GM21576 (cell line): ENCODE measurements at regions not wholly inside any gene's neighbourhood (a gene's known extent, or its start where the extent isn't known, plus 50 kb on each side); places are given as distances from the start of the nearest gene placed in this dataset.

Experiments used
- ATAC-seq: cut with Tn5 transposase; IDR thresholded peaks from one replicate; pipeline ENCODE4 v1.9.1; 2021; ENCODE audit warnings: mild to moderate bottlenecking, moderate library complexity; ENCODE audit not compliant: unreplicated experiment

GRCh38 chr1:30310966-30311742, 412.2 kb downstream of the MATN1 start:
- no peak for ATAC-seq

GRCh38 chr1:30307182-30307581, 416.2 kb downstream of the MATN1 start:
- ATAC-seq = no peak

GRCh38 chr1:30305519-30305918, 417.9 kb downstream of the MATN1 start:
- no peak for ATAC-seq

DNA sequence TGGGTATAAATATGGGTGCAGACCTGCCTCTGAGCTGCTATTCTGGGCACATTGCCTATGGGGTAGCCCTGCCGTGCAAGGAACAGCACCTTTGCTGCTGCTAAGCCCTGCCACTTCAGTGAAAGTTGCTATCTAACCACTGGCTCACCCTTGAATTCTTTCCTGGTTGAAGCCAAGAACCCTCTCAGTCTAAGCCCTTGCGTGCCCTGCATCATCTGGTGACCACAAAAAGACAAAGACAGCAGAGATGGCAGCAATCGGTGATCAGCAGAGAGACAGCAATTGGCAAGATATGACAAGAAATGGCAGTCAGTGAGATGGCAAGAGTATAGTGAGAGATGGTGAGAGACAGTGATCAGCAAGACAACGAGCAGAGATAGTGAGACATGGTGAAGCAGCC, 418.3 kb downstream of the MATN1 start:
- ATAC-seq = no peak

- no peak for ATAC-seq
These were observed 419.3 kb downstream of the MATN1 start for GRCh38 chr1:30304080-30304479.

DNA sequence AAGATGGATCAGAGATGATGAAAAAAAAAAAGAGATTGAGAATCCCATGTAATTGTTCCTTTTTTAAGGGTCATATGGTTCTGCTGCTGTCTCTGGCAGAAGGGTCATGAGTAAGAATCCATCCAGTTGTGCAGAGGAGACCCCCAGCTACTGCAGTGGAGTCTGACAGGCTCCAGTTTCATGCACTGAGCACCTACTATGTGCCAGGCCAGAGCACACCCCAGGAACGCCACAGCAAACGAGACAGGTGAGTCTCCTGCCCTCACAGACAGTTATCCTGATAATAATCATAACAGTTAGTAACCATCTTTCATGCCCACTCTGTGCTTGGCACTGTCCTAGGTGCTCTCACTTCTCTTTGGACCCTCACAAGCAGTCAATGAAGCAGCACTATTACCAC, 420.0 kb downstream of the MATN1 start:
- no peak for ATAC-seq

GRCh38 chr1:30302858-30303257, 420.5 kb downstream of the MATN1 start:
- no peak for ATAC-seq

GRCh38 chr1:30300669-30301068, 422.7 kb downstream of the MATN1 start:
- no peak for ATAC-seq

GRCh38 chr1:30299393-30299792, 424.0 kb downstream of the MATN1 start:
- ATAC-seq = no peak

- ATAC-seq = no peak
These were observed 427.7 kb downstream of the MATN1 start for GRCh38 chr1:30295674-30296073.

DNA sequence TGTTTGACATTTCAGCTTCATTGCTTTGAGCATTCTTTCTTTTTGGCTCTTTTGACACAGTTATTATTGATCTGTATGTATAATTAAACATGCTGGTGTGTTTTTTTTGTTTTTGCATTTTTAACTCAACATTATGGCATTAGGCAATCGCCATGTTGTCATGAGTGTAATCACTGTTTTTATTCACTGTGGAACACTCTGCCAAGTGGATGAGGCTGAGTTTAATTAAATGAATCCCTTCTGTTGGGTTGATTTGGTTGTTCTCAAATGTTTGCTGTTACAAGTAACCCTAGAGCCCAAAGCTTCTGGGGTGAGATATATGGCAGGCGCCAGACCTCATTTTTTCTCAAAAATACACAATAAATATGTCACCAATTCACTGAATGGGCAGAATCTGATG, 428.1 kb downstream of the MATN1 start:
- no peak for ATAC-seq

DNA sequence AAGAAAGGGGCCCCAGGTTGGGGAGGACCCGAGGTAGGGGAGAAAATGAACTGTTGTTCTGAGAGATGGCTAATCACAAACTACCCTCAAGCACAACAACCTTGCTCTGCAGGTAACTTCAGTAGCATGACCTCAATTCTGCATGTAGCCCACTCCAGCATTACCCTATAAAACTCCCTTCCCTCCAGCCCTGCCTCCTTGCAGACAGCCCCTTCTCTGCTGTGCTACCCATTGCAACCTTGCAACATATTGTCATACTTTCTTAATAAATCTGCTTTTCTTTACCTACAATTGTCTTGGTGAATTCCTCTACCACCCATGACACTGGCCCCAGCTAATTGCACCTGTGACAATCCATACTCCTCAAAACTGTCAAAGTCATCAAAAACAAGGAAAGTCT, 428.9 kb downstream of the MATN1 start:
- ATAC-seq = no peak

- ATAC-seq = no peak
These were observed 430.9 kb downstream of the MATN1 start for GRCh38 chr1:30292451-30292850.

GRCh38 chr1:30291526-30291925, 431.9 kb downstream of the MATN1 start:
- no peak for ATAC-seq

DNA sequence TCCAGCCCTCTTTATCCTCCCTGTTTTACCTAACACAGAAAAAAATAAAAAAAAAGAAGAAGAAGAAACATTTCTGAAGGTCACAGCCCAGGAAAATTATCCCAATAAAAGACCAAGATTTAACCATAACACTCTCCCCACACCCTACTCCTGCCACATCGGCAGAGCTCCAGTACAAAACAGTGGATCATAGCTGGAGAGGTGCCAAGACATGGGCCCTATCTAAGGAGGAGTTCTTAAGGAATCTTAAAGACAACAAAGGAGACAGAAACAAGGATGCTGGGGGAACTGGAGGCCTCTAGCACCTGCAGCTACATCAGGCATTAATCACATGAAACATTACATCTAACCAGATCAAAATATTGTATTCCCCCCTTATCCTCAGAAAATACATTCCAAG, 432.8 kb downstream of the MATN1 start:
- ATAC-seq = no peak

GRCh38 chr1:30287976-30288375, 435.4 kb downstream of the MATN1 start:
- no peak for ATAC-seq

GRCh38 chr1:30286988-30287839, 436.2 kb downstream of the MATN1 start:
- no peak for ATAC-seq

DNA sequence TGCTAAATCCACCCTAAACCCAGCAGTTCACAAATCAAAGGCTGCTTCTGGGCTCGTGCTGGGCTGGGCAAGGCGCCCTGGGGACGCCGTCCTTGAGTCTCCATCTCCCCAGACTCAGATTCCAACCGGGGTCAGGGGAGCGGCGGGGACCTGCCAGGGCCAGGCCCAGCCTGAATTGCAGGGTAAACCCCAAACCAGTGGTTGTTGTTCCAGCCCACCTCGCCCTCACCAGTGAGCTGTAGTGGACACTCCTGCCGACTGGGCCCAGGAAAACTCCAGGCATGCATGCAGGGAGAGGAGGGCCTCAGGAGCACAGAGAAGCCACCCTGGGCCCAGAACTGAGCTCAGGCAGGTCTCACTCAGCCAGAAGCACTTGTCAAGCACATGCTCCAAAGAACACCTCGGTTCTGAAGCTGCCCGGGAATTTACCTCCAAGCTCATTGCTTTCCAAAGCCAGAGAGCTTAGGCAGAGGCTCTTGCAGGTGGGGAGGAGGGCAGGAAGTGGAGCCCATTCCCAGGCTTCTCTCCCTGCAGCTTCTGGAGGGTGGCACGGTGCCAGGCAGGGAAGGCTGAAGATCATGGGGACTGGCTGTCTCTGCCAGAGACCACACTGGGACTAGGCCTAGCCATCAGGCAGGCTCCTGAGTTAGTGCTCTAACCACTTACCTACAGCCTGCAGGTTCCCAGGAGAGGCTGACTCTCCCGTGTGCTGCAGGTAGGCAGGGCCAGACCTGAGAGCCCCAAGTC, 437.0 kb downstream of the MATN1 start:
- ATAC-seq = no peak

DNA sequence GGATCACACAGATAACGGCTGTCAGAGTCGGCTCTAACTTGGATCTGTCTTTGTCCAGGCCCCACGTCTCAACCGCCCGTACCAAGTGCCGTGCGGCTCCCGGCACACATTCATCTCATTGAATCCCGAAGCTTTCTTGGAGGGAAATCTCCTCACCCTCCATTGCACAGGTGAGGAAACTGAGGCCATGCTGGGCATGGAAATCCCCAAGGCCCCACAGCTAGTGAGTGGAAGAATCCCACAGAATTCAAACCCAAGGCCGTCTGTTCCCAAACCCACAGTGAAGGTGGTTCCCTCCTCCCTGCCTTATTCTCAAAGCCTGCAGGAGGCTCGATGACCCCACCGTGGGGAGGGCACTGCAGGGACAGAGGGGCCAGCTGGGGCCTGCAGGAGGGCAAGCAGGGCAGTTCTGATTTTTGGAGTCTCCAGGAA, 437.9 kb downstream of the MATN1 start:
- no peak for ATAC-seq

- ATAC-seq = no peak
These were observed 438.5 kb downstream of the MATN1 start for GRCh38 chr1:30284728-30285475.

- no peak for ATAC-seq
These were observed 439.2 kb downstream of the MATN1 start for GRCh38 chr1:30284226-30284625.
